ENCODE measurements at regions not wholly inside any gene's neighbourhood (a gene's known extent, or its start where the extent isn't known, plus 50 kb on each side); places are given as distances from the start of the nearest gene placed in this dataset.

DNA sequence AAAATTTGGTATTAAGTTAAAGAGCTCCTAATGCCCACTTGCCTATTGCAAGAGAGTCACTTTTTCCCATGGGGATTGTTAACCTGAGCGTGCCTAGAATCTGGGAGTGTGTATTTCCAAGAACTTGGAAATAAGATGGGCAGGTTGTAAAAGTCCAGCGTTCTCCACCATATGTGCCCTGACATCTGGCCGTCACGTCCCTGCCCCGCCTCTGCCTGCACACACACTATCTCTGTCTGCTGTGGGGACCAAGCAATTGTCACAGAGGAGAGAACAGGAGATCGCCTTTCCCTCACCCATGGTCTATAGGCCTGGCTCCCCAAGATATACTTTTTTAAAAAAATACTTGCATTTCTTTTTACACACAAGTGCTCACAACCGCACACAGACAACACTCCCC lies 396.5 kb upstream of the PFKP start:
- DNase-seq (ENCODE audit: low spot score) = no peak
- TF ChIP-seq, protein P1, sequence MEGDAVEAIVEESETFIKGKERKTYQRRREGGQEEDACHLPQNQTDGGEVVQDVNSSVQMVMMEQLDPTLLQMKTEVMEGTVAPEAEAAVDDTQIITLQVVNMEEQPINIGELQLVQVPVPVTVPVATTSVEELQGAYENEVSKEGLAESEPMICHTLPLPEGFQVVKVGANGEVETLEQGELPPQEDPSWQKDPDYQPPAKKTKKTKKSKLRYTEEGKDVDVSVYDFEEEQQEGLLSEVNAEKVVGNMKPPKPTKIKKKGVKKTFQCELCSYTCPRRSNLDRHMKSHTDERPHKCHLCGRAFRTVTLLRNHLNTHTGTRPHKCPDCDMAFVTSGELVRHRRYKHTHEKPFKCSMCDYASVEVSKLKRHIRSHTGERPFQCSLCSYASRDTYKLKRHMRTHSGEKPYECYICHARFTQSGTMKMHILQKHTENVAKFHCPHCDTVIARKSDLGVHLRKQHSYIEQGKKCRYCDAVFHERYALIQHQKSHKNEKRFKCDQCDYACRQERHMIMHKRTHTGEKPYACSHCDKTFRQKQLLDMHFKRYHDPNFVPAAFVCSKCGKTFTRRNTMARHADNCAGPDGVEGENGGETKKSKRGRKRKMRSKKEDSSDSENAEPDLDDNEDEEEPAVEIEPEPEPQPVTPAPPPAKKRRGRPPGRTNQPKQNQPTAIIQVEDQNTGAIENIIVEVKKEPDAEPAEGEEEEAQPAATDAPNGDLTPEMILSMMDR (IDR thresholded peaks at IDR 0.05; ENCODE audit: extremely low read depth, insufficient read depth, missing control alignments) = no peak

DNA sequence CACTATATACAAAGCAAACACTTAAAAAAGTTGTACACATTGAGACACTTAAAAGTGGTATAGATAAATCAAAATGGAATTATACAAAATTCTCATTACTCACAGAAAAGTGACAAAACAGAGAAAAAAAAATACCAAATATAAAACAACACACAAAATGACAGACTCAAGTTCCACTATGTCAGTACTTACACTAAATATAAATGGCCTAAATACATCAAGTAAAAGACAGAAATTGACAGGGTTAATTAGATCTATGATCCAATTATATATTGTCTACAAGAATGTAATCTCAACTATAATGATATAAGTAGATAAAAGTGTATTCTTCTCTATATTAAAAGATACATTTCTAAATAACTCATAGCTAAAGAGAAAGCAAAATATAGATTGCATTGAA lies 401.6 kb upstream of the PFKP start:
- in situ Hi-C loops (cut with MboI; ENCODE audit: low pct_unique_long_range_greater_than_20kb, low sequenced_read_pairs, unreplicated experiment) = no loop called here
- DNase-seq (ENCODE audit: low spot score) = no peak
- TF ChIP-seq, protein P1 (IDR thresholded peaks at IDR 0.05; ENCODE audit: extremely low read depth, insufficient read depth, missing control alignments) = no peak

More for the DNA sequence above, 396.5 kb upstream of the PFKP start:
- in situ Hi-C loops (cut with MboI; ENCODE audit: low pct_unique_long_range_greater_than_20kb, low sequenced_read_pairs, unreplicated experiment) = no loop called here

DNA sequence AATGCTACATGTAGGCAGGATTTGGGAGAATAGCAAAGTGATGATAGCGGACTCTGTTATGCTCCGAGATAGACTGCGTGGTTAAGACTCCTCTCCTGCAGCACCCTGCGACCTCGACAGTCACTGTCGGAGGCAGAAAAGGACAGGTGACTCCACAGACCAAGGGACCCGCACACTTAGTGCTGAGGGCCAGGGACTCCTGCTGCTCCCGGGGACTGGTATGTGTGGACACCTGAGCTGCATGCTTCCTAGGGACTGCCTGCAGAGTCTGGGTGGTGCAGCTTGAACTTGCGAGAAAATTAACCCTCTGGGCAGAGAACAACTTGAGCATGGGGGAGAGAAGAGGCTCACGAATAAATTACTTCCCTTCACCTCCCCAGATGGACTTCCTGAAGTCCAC lies 407.1 kb upstream of the PFKP start:
- DNase-seq (ENCODE audit: low spot score) = no peak
- in situ Hi-C loops (cut with MboI; ENCODE audit: low pct_unique_long_range_greater_than_20kb, low sequenced_read_pairs, unreplicated experiment) = no loop called here
- TF ChIP-seq, protein P1 (IDR thresholded peaks at IDR 0.05; ENCODE audit: extremely low read depth, insufficient read depth, missing control alignments) = no peak

DNA sequence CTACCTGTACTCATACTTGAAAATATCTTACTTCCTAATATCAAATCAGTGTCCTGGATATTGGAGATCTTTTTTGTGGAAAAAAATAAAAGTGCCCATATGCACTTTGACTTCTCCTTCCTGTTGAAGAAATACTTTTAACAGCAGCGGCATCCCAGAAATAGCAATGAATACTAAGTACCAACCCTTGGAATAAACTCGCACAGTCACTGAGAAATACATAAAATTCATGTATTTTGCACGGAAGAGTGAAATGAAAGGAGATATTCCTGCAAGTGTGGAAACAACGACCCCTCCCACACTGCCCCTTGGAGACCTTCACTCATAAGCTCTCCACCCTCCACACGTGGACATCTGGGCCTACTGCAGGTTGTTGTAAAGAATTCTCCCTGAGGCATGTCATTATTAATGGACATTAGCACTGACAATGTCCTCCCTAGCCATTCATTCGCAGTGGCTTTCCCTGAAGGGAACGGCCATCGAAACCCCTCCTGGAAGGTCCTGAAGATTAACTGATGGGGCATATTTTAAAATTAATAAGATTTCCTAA lies 407.6 kb upstream of the PFKP start:
- DNase-seq (ENCODE audit: low spot score) = no peak
- TF ChIP-seq, protein P1 (IDR thresholded peaks at IDR 0.05; ENCODE audit: extremely low read depth, insufficient read depth, missing control alignments) = no peak
- in situ Hi-C loops (cut with MboI; ENCODE audit: low pct_unique_long_range_greater_than_20kb, low sequenced_read_pairs, unreplicated experiment) = no loop called here

DNA sequence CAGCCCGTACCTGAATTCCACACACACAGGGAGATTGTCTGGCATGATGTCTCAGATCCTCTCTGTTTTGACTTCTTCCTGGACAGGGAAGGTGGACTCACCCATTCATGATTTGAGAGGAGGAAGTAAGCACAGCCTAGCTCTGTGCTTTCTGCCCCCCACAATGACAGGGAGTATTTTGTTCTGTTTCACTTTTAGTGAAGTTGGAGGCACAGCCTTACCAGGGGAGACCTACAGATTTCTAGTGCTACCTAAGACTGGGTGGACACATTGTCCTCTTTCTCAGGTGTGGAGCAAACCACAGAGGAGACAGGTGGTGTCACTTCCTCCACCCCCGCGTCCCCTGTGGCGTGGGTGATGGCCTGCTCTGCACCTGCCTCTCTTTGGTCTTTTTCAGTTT lies 408.6 kb upstream of the PFKP start:
- in situ Hi-C loops (cut with MboI; ENCODE audit: low pct_unique_long_range_greater_than_20kb, low sequenced_read_pairs, unreplicated experiment) = no loop called here
- no peak for DNase-seq (ENCODE audit: low spot score)
- TF ChIP-seq, protein P1 (IDR thresholded peaks at IDR 0.05; ENCODE audit: extremely low read depth, insufficient read depth, missing control alignments) = no peak

DNA sequence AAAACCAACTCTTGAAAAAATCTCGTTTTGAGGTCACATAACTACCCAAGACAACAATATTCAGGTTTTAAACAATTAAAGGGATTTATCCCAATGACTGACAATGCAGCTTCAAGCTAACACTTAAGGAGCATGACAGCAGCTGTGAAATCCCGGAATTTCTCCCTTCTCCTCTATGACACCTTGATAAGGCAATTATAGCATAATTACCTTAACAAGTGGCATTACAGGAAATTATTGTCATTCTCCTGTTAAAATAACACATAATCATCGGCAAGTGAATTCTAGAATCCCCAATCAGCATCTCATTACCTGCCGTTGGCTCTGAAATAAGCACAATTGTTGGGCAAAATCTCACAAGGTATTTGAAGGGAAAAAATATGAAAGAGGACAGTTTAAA lies 417.0 kb upstream of the PFKP start:
- in situ Hi-C loops (cut with MboI; ENCODE audit: low pct_unique_long_range_greater_than_20kb, low sequenced_read_pairs, unreplicated experiment) = no loop called here
- TF ChIP-seq, protein P1 (IDR thresholded peaks at IDR 0.05; ENCODE audit: extremely low read depth, insufficient read depth, missing control alignments) = no peak
- DNase-seq (ENCODE audit: low spot score) = no peak

DNA sequence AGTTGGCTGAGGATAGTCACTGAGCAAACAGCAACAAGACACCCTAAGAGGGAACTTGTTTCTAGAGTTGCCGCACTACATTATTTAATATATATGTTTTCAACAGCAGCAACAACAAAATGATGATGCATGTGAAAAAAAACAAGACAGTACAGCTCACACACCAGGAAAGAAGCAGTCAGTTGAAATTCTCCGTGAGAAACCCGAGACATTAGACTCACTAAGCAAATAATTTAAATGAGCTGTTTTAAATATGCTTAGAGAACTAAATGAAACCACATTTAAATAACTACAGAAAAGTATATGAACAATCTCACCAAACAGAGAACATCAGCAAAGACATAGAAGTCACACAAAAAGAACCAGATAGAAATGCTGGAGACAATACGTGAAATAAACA lies 426.3 kb upstream of the PFKP start:
- in situ Hi-C loops (cut with MboI; ENCODE audit: low pct_unique_long_range_greater_than_20kb, low sequenced_read_pairs, unreplicated experiment) = no loop called here
- DNase-seq (ENCODE audit: low spot score) = no peak
- TF ChIP-seq, protein P1 (IDR thresholded peaks at IDR 0.05; ENCODE audit: extremely low read depth, insufficient read depth, missing control alignments) = no peak

Measured in GM13977 (cell line).